Loucy (cell line): ENCODE measurements at regions not wholly inside any gene's neighbourhood (a gene's known extent, or its start where the extent isn't known, plus 50 kb on each side); places are given as distances from the start of the nearest gene placed in this dataset.

ENCODE experiments used
- H2AFZ ChIP-seq: fragments of 200-600 bp; sonication (generic); 2 replicates; pipeline ENCODE4 v1.6.0; 2016; ENCODE audit warnings: antibody characterized with exemption, mild to moderate bottlenecking, low read length, moderate library complexity
- H3F3A ChIP-seq: fragments of 200-600 bp; 2 replicates; pipeline ENCODE4 v1.6.0; 2016; ENCODE audit warnings: antibody characterized with exemption, low read depth, mild to moderate bottlenecking
- H3K27me3 ChIP-seq: fragments of 200-600 bp; sonication (generic); 2 replicates; pipeline ENCODE4 v1.6.1; 2014; ENCODE audit warnings: low read length, mild to moderate bottlenecking; ENCODE audit not compliant: insufficient read depth, poor library complexity, severe bottlenecking
- H3K36me3 ChIP-seq: fragments of 200-600 bp; sonication (generic); 2 replicates; pipeline ENCODE4 v1.6.1; 2016; ENCODE audit warnings: low read length; ENCODE audit not compliant: insufficient read depth
- H3K4me1 ChIP-seq: fragments of 200-600 bp; sonication (generic); 2 replicates; pipeline ENCODE4 v1.5.1; 2014; ENCODE audit warnings: low read length, mild to moderate bottlenecking; ENCODE audit not compliant: insufficient read depth, poor library complexity, severe bottlenecking
- H3K4me2 ChIP-seq: fragments of 200-600 bp; sonication (generic); 2 replicates; pipeline ENCODE4 v1.6.0; 2014; ENCODE audit warnings: antibody characterized with exemption, low read length, low read depth, mild to moderate bottlenecking; ENCODE audit not compliant: poor library complexity, severe bottlenecking
- H3K4me3 ChIP-seq: fragments of 200-600 bp; sonication (generic); 2 replicates; pipeline ENCODE4 v1.5.1; 2014; ENCODE audit warnings: low read length, mild to moderate bottlenecking, mixed read lengths; ENCODE audit not compliant: poor library complexity, severe bottlenecking
- H3K79me2 ChIP-seq: fragments of 200-600 bp; sonication (generic); 2 replicates; pipeline ENCODE4 v1.6.1; 2014; ENCODE audit warnings: low read length; ENCODE audit not compliant: insufficient read depth
- H3K9ac ChIP-seq: fragments of 200-600 bp; sonication (generic); 2 replicates; pipeline ENCODE4 v1.6.0; 2014; ENCODE audit warnings: mild to moderate bottlenecking, low read depth, low read length, moderate library complexity; ENCODE audit not compliant: poor library complexity, severe bottlenecking
- H3K9me2 ChIP-seq: fragments of 200-600 bp; sonication (generic); replicated peaks from 2 replicates; pipeline ENCODE4 v1.6.1; 2016; ENCODE audit warnings: low read depth, low read length, mixed read lengths
- H3K9me3 ChIP-seq: fragments of 200-600 bp; sonication (generic); 2 replicates; pipeline ENCODE4 v1.6.1; 2014; ENCODE audit warnings: mild to moderate bottlenecking, antibody characterized with exemption, low read length, low read depth; ENCODE audit not compliant: insufficient read depth
- H4K20me1 ChIP-seq: fragments of 200-600 bp; sonication (generic); 2 replicates; pipeline ENCODE4 v1.6.0; 2014; ENCODE audit warnings: antibody characterized with exemption, low read length, mild to moderate bottlenecking; ENCODE audit not compliant: insufficient read depth, poor library complexity, severe bottlenecking
- CTCF ChIP-seq: fragments of 200-600 bp; sonication (generic); conservative IDR thresholded peaks from 2 replicates; pipeline ENCODE4 v1.5.1; 2014; ENCODE audit warnings: mild to moderate bottlenecking, antibody characterized with exemption, low read length
- EZH2phosphoT487 ChIP-seq: fragments of 200-600 bp; IDR thresholded peaks from 2 replicates; pipeline ENCODE4 v1.6.1; 2018; ENCODE audit warnings: antibody characterized with exemption, mild to moderate bottlenecking, moderate library complexity, borderline replicate concordance

DNA sequence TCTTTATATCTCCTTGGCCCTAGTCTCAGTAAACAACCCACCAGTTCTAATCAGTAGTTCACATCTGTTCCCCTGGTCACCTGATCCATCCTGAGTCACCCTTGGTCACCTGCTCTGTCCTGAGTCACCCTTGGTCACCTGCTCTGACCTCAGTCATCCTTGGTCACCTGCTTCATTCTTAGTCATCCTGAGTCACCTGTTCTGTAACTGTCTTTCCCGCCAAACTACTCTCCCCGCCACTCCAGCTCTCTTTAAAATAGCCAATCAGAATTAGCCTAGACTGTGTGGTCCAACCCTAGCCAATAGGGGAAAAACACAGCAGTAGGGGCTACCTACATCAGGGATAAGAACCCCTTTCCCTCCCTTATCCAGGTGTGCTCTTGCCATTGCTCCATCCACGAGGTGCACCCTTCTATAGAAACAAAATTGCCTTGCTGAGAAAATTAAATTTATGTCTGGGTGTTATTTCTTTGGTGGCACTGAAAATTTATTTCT, 245.4 kb upstream of the DIO3 start:
- Histone ChIP-seq H3K27me3 (no peaks in the 10 kb centered on the region), H3K4me1 (no peaks in the 10 kb centered on the region), H2AFZ (no peak overlapping the region), H3K4me3 (no peak overlapping the region), H3K36me3 (no peaks in the 10 kb centered on the region), H3K9ac (no peak overlapping the region), H3K79me2 (no peaks in the 10 kb centered on the region), H3K9me2 (no peaks in the 10 kb centered on the region), H3K9me3 (no peaks in the 10 kb centered on the region), H3F3A (no peaks in the 10 kb centered on the region), H4K20me1 (no peaks in the 10 kb centered on the region), H3K4me2 (no peak overlapping the region)
- no peak for TF ChIP-seq CTCF
- no peak for TF ChIP-seq EZH2phosphoT487

GRCh38 chr14:101318271-101318670, 243.0 kb upstream of the DIO3 start:
- Histone ChIP-seq H3K4me3 (no peak overlapping the region), H3K36me3 (no peaks in the 10 kb centered on the region), H4K20me1 (no peaks in the 10 kb centered on the region), H3K4me2 (no peak overlapping the region), H3K4me1 (no peaks in the 10 kb centered on the region), H3K9me2 (no peaks in the 10 kb centered on the region), H3F3A (no peaks in the 10 kb centered on the region), H3K9me3 (no peaks in the 10 kb centered on the region), H3K79me2 (no peaks in the 10 kb centered on the region), H2AFZ (no peak overlapping the region), H3K9ac (no peak overlapping the region), H3K27me3 (no peaks in the 10 kb centered on the region)
- no peak for TF ChIP-seq EZH2phosphoT487
- no peak for TF ChIP-seq CTCF

GRCh38 chr14:101320396-101320795, 240.9 kb upstream of the DIO3 start:
- Histone ChIP-seq H3F3A (no peaks in the 10 kb centered on the region), H3K79me2 (no peaks in the 10 kb centered on the region), H3K27me3 (no peaks in the 10 kb centered on the region), H3K4me2 (no peak overlapping the region), H3K4me1 (no peaks in the 10 kb centered on the region), H4K20me1 (no peaks in the 10 kb centered on the region), H3K9ac (no peak overlapping the region), H3K9me3 (0 out of 2 replicates have a peak, but pooled peaks cover 6% of the 10 kb centered on the region), H3K4me3 (no peak overlapping the region), H2AFZ (no peak overlapping the region), H3K9me2 (no peaks in the 10 kb centered on the region), H3K36me3 (no peaks in the 10 kb centered on the region)
- TF ChIP-seq EZH2phosphoT487, result no peak

DNA sequence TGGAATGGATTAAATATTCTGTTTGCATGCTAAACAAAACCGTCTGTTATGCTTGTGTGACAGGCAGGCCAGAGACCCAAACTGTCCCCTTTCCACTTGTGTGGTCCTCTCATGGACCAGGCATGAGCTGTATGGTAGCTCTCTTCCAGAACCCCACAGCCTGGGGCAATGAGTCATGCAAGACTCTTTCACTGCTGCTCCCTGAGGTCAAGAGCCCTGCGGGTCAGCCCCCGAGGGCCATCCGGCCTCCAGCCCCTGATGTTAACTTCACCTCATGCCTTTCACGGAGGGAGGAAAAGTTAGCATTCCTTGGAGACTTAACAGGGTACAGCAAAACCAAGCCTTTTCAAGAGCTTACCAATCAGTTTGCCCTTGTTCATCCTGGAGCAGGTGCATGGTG, 239.1 kb upstream of the DIO3 start:
- Histone ChIP-seq H3K27me3 (no peaks in the 10 kb centered on the region), H3K4me1 (no peaks in the 10 kb centered on the region), H3K9ac (no peak overlapping the region), H3K9me2 (no peaks in the 10 kb centered on the region), H2AFZ (no peak overlapping the region), H3K4me3 (no peak overlapping the region), H3K79me2 (no peaks in the 10 kb centered on the region), H3F3A (no peaks in the 10 kb centered on the region), H4K20me1 (no peaks in the 10 kb centered on the region), H3K4me2 (no peak overlapping the region), H3K9me3 (peaks cover 6% of the 10 kb centered on the region; the same call in 1 of the 2 replicates), H3K36me3 (no peaks in the 10 kb centered on the region)
- TF ChIP-seq EZH2phosphoT487, result no peak
